Renal pelvis (tissue), 1 donor: ENCODE measurements at regions not wholly inside any gene's neighbourhood (a gene's known extent, or its start where the extent isn't known, plus 50 kb on each side); places are given as distances from the start of the nearest gene placed in this dataset.
A peak's percentile ranks its signal among the peaks of the same experiment; 100 is the strongest.
"Not testable (repeated sequence)": the region's sequence is repeated elsewhere in the genome, so short reads cannot be mapped to it uniquely, and the experiment has no call there.

Experiments
- DNase-seq: peaks from one replicate; pipeline ENCODE4 v3.0.0-alpha.2; 2013

GRCh38 chr9:82445556-82445955 is 457.0 kb downstream of the SPATA31D1 start:
- no peak for DNase-seq

GRCh38 chr9:82447343-82447742 is 458.8 kb downstream of the SPATA31D1 start:
- DNase-seq, result no peak

GRCh38 chr9:82449986-82450385 is 461.4 kb downstream of the SPATA31D1 start:
- DNase-seq, result no peak

DNA sequence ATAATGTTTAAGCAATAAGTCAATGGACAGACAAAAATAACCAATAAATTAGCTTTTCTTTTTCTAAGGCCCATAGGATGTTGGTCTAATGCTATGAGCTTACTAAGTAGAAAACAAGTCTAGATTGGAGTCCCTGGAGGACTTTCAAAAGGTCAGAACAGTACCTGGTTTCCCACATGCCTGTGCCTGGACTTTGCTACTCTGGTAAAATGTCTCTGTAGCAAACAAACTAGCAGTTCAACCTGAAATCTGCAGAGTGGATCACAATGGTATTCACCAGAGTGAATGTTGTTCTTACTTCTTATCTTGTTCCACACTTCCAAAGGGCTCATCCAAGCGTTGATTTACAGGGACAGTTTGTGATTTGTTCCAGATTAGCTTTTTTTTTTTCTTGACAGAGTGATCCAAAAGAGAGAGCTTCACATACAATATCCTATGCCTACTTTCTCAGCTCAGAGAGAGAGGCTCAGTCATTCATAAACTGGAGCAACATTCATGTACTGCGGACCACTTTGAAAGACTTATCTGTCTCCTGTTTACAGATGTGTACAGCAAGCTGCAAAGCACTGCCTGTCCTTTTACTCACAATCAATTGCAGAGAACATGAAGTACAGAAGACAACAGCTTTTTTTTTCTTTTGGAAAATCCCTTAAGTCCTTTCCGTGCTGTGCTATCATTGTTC is 466.1 kb downstream of the SPATA31D1 start:
- no peak for DNase-seq

- DNase-seq, result no peak
Observed at GRCh38 chr9:82456642-82457041, 468.1 kb downstream of the SPATA31D1 start.

DNA sequence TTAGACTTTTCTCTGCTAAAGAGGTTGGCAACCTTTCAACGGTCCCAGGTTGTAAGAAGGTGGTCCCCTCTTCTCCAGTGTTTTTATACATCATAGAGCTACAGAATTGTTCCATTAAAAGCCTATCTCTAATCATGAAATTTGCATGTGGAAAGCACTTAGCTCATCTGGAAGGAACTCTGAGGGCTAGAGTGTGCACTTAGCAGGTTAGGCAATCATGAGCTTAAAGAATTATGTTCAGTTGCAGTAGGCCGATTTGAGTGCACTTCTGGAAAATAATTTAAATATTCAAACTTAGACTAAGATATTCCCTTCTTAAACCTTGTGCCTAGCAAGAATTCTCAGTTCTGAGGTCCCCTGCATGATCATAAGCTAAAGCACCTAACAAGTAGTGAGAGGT is 468.7 kb downstream of the SPATA31D1 start:
- DNase-seq, result no peak

DNA sequence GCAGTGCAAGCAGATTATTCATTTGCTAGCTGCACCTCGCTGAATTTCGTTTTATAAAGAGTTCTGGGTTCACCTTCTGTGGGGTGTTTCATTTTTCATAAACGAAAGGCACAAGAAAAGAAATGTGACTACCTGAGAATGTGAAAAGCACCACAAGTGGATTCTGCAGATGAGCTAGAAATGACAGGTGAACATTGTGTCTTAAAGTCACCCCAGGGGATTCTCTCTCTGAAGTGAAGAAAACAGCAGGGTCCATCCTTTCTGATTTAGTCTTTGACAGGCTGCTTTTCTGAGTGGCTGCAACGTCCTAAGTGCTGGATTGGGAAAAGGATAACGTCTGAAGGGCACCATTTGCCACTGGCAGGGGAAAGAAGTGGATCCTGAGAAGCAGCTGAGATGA is 469.3 kb downstream of the SPATA31D1 start:
- no peak for DNase-seq

DNA sequence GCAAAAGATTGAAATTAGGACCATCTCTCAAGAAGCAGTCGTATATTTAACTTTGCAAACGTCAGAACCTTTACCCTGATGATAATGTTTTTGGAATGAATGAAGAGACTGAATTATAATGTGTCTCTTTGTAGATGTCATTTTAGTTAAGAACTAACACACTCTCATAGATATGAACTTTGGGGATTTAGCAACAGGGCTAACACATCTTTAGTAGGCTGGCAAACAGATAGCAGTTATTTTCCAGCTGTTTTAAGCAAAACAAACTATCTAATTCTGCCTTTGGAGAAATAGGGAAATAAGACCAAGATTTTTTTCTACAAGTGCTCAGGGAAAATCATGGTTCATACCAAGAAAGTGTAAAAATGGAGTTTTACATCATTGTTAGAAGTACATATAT is 469.7 kb downstream of the SPATA31D1 start:
- no peak for DNase-seq

GRCh38 chr9:82466616-82467260 is 478.2 kb downstream of the SPATA31D1 start:
- DNase-seq, result no peak

DNA sequence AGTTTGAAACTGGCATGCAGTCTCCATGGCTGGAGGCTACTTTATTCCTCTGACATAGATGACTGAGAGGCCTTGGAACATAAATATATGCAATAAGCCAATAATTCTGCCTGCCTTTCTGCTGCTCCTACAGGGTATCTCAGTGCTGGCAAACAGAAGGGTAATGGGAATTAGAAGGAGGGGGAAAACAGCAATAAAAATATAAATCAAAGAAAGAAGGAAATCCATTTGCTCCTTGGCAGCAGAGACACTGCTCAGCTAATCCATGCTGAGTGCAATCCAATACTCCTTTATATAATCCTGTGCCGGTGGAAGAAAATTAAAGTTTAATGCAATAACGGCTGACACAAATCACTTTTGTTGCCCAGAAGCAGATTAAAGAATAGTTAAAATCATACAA is 478.9 kb downstream of the SPATA31D1 start:
- no peak for DNase-seq

GRCh38 chr9:82474235-82474634 is 485.7 kb downstream of the SPATA31D1 start:
- no peak for DNase-seq

GRCh38 chr9:82475584-82476301 is 487.2 kb downstream of the SPATA31D1 start:
- no peak for DNase-seq

DNA sequence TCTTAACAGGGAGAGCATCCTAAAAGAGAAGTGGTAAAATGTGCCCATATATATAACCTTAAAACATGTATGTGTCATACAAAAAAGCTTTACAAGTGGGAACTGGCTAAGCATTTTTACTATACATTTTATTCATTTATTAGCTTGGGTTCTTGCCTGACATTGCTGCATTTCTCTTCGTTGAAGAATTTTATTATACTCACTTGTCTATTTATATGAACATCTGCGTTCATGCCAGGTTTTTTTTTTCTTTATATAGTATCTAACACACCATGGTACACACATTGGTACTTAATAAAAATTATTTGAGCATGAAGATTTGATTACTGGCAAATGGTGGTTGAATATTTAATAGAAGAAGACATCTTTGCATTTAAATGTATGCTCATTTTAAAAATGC is 492.3 kb downstream of the SPATA31D1 start:
- no peak for DNase-seq

- no peak for DNase-seq
Observed at GRCh38 chr9:82487935-82488312, 499.4 kb downstream of the SPATA31D1 start.

DNA sequence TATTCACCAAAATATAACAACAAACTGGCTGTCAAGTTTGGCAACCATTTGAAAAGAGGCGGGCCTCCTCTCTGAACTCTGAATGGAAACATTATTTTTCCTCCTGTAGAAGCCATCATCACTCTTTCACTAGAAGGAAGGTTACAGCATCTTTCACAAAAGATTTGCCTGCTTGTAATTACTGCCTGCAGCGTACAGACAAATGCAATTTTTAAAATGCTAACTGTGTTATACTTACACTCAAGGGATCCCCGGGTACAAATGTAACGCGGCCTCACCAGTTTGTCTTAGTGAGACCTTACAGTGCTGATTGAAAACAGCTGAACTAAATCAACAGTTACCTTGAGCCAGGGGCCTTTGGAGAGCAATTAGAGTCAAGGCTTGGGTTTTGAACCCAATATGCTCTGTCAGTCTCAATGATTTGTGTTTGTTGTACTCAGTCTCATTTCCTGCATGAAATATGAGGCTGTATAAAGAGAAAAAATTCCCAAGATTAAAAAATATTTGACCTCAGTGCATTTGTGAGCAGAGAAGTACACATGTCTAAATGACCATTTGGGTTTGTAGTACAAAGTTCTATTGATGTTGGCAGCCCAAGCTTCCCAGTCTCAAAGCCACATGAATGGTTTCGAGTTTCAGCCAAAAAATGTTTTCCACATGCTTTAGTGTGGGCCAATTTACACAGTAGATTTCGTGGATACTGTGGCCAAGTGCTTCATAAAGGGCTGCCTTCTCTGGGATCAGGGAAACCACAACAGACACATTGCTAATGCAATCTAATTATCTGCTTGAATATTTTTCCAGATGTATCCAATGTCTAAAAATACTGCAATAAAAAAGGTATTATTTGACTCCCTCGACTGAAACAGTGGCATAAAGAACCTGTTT is 500.0 kb downstream of the SPATA31D1 start:
- DNase-seq, result peak; percentile 87

DNA sequence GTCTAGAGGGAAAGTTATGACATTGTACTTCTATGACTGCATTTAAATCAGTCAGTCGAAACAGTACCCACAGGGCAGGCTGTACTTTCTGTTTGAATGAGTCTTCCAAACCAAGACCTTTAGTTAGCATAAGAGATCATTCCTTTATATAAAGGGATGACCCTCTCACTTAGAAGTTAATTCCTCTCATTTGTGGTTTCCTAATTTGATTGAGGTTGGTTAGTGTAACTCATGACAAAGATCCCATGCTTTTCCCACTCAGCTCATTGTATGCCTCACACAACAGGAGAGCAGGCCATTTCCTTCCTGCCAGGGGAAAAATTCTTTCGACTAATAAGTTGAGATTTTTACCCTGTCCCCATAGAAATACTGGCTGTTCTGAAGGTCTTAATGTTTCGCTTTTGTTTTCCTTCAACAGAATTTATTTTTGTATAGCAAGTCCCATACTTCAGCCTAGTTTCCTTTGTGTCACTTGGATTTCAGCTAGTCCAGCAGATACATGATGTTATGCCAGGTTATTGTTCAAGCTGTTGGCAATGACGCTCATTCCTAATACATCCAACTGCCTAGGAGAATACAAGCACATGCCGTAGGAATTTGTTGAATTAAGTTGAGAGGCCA is 500.7 kb downstream of the SPATA31D1 start:
- no peak for DNase-seq

GRCh38 chr9:82490019-82490499 is 501.5 kb downstream of the SPATA31D1 start:
- DNase-seq, result no peak

DNA sequence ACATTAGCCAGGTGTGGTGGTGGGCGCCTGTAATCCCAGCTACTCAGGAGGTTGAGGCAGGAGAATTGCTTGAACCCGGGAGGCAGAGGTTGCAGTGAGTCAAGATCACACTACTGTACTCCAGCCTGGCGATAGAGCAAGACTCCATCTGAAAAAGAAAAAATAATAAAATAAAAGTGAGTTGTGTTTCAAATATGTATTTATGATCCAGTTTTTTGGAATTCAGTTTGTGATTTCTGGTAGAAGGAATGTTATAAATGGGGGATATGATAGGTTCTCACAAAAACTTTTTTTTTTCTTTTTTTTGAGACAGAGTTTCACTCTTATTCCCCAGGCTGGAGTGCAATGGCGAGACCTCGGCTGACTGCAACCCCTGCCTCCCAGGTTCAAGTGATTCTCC is 502.2 kb downstream of the SPATA31D1 start:
- not testable (repeated sequence) for DNase-seq

DNA sequence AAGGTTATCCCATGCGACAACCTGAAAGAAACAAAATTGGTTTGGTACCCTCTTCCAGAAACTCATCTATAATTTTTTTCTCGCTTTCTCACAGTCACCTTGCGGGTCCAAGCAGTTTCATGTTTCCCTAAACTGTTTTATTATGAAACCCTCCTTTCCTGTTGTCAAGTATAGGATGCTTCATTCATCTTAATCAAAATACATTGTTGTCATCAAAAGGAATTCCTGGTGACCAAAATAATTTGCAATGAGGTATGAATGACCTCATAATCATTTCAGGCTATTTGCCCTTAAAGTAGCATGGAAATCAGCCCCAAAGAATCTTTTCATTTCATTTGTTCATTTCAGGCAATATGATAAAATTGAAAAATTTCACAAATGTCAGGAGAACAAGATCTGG is 503.0 kb downstream of the SPATA31D1 start:
- no peak for DNase-seq

- DNase-seq, result no peak
Observed at GRCh38 chr9:82492274-82492673, 503.7 kb downstream of the SPATA31D1 start.
